ENCODE measurements at regions not wholly inside any gene's neighbourhood (a gene's known extent, or its start where the extent isn't known, plus 50 kb on each side); places are given as distances from the start of the nearest gene placed in this dataset.

- TF ChIP-seq, protein P1, sequence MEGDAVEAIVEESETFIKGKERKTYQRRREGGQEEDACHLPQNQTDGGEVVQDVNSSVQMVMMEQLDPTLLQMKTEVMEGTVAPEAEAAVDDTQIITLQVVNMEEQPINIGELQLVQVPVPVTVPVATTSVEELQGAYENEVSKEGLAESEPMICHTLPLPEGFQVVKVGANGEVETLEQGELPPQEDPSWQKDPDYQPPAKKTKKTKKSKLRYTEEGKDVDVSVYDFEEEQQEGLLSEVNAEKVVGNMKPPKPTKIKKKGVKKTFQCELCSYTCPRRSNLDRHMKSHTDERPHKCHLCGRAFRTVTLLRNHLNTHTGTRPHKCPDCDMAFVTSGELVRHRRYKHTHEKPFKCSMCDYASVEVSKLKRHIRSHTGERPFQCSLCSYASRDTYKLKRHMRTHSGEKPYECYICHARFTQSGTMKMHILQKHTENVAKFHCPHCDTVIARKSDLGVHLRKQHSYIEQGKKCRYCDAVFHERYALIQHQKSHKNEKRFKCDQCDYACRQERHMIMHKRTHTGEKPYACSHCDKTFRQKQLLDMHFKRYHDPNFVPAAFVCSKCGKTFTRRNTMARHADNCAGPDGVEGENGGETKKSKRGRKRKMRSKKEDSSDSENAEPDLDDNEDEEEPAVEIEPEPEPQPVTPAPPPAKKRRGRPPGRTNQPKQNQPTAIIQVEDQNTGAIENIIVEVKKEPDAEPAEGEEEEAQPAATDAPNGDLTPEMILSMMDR (IDR thresholded peaks at IDR 0.05): no peak
- no peak for TF ChIP-seq POLR2A (IDR thresholded peaks at IDR 0.05)
Observed at GRCh38 chr2:18169121-18169892, 290.8 kb downstream of the KCNS3 start.

All from ovary (tissue), 3 donors.